ENCODE measurements at regions not wholly inside any gene's neighbourhood (a gene's known extent, or its start where the extent isn't known, plus 50 kb on each side); places are given as distances from the start of the nearest gene placed in this dataset.
"Not testable (repeated sequence)": the region's sequence is repeated elsewhere in the genome, so short reads cannot be mapped to it uniquely, and the experiment has no call there.

DNA sequence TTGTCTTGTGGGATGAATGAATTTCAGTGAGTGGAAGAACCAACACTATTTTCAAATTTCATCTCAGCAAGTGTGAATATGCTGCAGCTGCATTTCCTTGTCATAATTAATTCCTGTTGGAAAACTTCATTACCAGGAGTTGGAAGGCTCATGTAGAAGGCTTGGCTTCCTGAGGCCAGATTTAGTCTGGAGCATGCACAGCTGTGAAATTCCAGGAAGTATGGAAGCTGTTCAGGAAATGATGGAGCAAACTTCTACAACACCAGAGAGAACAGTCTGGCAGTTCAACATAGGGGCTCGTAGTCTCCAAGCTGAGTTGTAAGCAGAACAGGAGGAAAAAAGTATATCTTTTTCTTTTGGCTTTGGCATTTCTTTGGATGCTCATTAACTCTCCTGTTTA lies 1439.9 kb upstream of the CELF2 start:
- Mint-ChIP-seq H3K36me3 (ENCODE audit: unreplicated experiment) (no peaks in the 10 kb centered on the region), H3K9me3 (ENCODE audit: unreplicated experiment) (no peaks in the 10 kb centered on the region)

GRCh38 chr10:9579110-9579705 lies 1438.5 kb upstream of the CELF2 start:
- no peak overlapping the region for H3K4me3 Mint-ChIP-seq (ENCODE audit: unreplicated experiment)
- H3K36me3 Mint-ChIP-seq (ENCODE audit: unreplicated experiment) = no peaks in the 10 kb centered on the region
- no peaks in the 10 kb centered on the region for H3K9me3 Mint-ChIP-seq (ENCODE audit: unreplicated experiment)
- DNase-seq = no peak
- no peaks in the 10 kb centered on the region for H3K27me3 Mint-ChIP-seq (ENCODE audit: unreplicated experiment)
- TF ChIP-seq CTCF (IDR thresholded peaks at IDR 0.05; ENCODE audit: partially characterized antibody, unreplicated experiment) = no peak
- H3K4me1 Mint-ChIP-seq (ENCODE audit: low read depth, unreplicated experiment) = no peaks in the 10 kb centered on the region
- H3K27ac Mint-ChIP-seq (ENCODE audit: unreplicated experiment) = no peak overlapping the region

More for the DNA sequence above, 1439.9 kb upstream of the CELF2 start:
- Mint-ChIP-seq H3K4me1 (ENCODE audit: low read depth, unreplicated experiment) (no peaks in the 10 kb centered on the region), H3K27ac (ENCODE audit: unreplicated experiment) (no peak overlapping the region), H3K4me3 (ENCODE audit: unreplicated experiment) (no peak overlapping the region), H3K27me3 (ENCODE audit: unreplicated experiment) (no peaks in the 10 kb centered on the region)
- TF ChIP-seq CTCF (IDR thresholded peaks at IDR 0.05; ENCODE audit: partially characterized antibody, unreplicated experiment) = no peak
- no peak for DNase-seq

DNA sequence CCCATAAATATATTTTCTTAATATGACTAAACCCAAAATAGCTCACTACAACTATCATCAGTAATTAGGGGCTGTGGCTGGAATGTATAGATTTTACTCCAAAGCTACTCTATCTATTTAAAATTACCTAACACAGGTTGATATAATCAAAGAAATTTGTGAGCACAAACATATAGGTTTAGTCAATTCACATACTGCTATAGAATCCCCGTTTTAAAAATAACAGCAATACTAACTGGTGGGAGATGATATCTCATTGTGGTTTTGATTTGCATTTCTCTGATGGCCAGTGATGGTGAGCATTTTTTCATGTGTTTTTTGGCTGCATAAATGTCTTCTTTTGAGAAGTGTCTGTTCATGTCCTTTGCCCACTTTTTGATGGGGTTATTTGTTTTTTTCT lies 1434.9 kb upstream of the CELF2 start:
- H3K36me3 Mint-ChIP-seq (ENCODE audit: unreplicated experiment); H3K27me3 Mint-ChIP-seq (ENCODE audit: unreplicated experiment); DNase-seq; H3K9me3 Mint-ChIP-seq (ENCODE audit: unreplicated experiment); H3K4me3 Mint-ChIP-seq (ENCODE audit: unreplicated experiment); H3K27ac Mint-ChIP-seq (ENCODE audit: unreplicated experiment); H3K4me1 Mint-ChIP-seq (ENCODE audit: low read depth, unreplicated experiment): not testable (repeated sequence)

DNA sequence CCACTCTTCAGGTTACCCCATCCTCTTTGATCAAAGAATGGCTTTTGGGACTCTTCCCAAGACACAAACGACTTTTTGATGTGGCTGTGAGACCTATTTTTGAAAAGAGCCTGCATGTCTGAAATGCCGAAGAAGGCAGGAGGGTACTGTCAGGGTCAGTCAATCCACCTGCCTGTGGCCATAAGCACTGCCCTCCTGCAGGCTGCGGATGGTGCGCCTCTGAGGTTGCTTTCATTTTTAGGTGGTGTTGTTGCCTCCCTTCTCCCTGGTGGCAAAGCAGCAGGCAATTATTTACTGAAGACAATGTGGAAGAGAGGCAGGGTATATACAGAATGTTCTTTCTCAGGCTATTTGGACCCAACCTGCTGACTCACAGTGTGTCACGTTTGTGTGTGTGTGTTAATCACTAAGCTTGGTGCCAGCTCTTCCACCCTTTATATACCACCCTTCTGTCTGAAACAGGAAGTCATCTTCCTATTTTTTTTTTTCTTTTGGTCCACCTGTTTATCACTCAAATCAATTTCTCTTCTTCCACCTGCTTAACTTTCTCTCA lies 1421.2 kb upstream of the CELF2 start:
- Mint-ChIP-seq H3K27ac (ENCODE audit: unreplicated experiment) (no peak overlapping the region), H3K27me3 (ENCODE audit: unreplicated experiment) (no peaks in the 10 kb centered on the region), H3K4me1 (ENCODE audit: low read depth, unreplicated experiment) (no peaks in the 10 kb centered on the region), H3K4me3 (ENCODE audit: unreplicated experiment) (no peak overlapping the region), H3K9me3 (ENCODE audit: unreplicated experiment) (no peaks in the 10 kb centered on the region), H3K36me3 (ENCODE audit: unreplicated experiment) (no peaks in the 10 kb centered on the region)
- TF ChIP-seq CTCF (IDR thresholded peaks at IDR 0.05; ENCODE audit: partially characterized antibody, unreplicated experiment) = no peak
- DNase-seq = no peak

DNA sequence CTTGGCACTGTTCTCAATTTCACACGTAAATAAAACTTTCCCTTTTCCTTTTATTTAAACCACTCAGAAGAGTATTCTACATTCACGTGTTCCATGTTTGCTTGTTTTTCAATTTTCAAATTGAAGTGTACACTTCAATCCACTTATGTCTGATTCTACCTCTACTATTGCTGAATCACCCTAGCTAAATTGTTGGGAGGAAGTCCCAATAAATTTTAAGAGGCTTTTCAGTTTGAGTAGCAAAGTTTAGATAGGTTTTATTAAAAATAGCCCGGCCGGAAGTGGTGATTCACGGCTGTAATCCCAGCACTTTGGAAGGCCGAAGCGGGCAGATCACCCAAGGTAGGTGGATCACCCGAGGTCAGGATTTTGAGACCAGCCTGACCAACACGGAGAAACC lies 1414.7 kb upstream of the CELF2 start:
- no peak overlapping the region for H3K4me3 Mint-ChIP-seq (ENCODE audit: unreplicated experiment)
- H3K4me1 Mint-ChIP-seq (ENCODE audit: low read depth, unreplicated experiment) = no peaks in the 10 kb centered on the region
- H3K27me3 Mint-ChIP-seq (ENCODE audit: unreplicated experiment) = no peaks in the 10 kb centered on the region
- DNase-seq = no peak
- H3K9me3 Mint-ChIP-seq (ENCODE audit: unreplicated experiment) = no peaks in the 10 kb centered on the region
- no peak overlapping the region for H3K27ac Mint-ChIP-seq (ENCODE audit: unreplicated experiment)
- no peaks in the 10 kb centered on the region for H3K36me3 Mint-ChIP-seq (ENCODE audit: unreplicated experiment)
- TF ChIP-seq CTCF (IDR thresholded peaks at IDR 0.05; ENCODE audit: partially characterized antibody, unreplicated experiment) = no peak
